ENCODE measurements at regions not wholly inside any gene's neighbourhood (a gene's known extent, or its start where the extent isn't known, plus 50 kb on each side); places are given as distances from the start of the nearest gene placed in this dataset.

- TF ChIP-seq CTCF (IDR thresholded peaks at IDR 0.05 in 4 of 5, conservative IDR thresholded peaks at IDR 0.05 in 1 of 5) (no peak), POLR2A (IDR thresholded peaks at IDR 0.05) (no peak)
Measured at GRCh38 chr15:36117296-36117787, 462.1 kb upstream of the CDIN1 start.
